Aorta (tissue), 5 donors: ENCODE measurements at regions not wholly inside any gene's neighbourhood (a gene's known extent, or its start where the extent isn't known, plus 50 kb on each side); places are given as distances from the start of the nearest gene placed in this dataset.
"Not testable (repeated sequence)": the region's sequence is repeated elsewhere in the genome, so short reads cannot be mapped to it uniquely, and the experiment has no call there.

Source experiments
- ATAC-seq: fragments of 200-7000 bp; cut with Tn5 transposase; one replicate; pipeline ENCODE4 v1.9.1; 2022; ENCODE audit warnings: moderate library complexity; ENCODE audit not compliant: low FRiP score
- DNase-seq, 2 donors: peaks; one replicate each; pipeline ENCODE4 v3.0.0-alpha.2; 2020
- H3K27ac ChIP-seq, 2 donors: one replicate each; pipeline ENCODE4 v1.5.1; 2013; ENCODE audit warnings: low read length in 2 of 2, mild to moderate bottlenecking in 2 of 2, moderate library complexity in 2 of 2, control low read depth in 1 of 2, inconsistent platforms in 1 of 2, low read depth in 1 of 2
- H3K27me3 ChIP-seq, 2 donors: one replicate each; pipeline ENCODE4 v1.6.1; 2013; ENCODE audit warnings: control low read depth in 1 of 2, low read length in 1 of 2, mild to moderate bottlenecking in 1 of 2, moderate library complexity in 1 of 2; ENCODE audit not compliant: insufficient read depth in 2 of 2, control insufficient read depth in 1 of 2
- H3K36me3 ChIP-seq, 2 donors: one replicate each; pipeline ENCODE4 v1.6.1; 2013; ENCODE audit warnings: control low read depth in 1 of 2, low read length in 1 of 2, mild to moderate bottlenecking in 1 of 2; ENCODE audit not compliant: insufficient read depth in 2 of 2, control insufficient read depth in 1 of 2
- H3K4me1 ChIP-seq, 2 donors: one replicate each; pipeline ENCODE4 v1.6.1; 2013; ENCODE audit warnings: low read length in 2 of 2, control low read depth in 1 of 2, mild to moderate bottlenecking in 1 of 2, moderate library complexity in 1 of 2; ENCODE audit not compliant: insufficient read depth in 2 of 2, control insufficient read depth in 1 of 2
- H3K4me3 ChIP-seq, 2 donors: one replicate each; pipeline ENCODE4 v1.5.1; 2013; ENCODE audit warnings: low read length in 2 of 2, control low read depth in 1 of 2, mild to moderate bottlenecking in 1 of 2
- H3K9me3 ChIP-seq: one replicate; pipeline ENCODE4 v1.6.1; 2013; ENCODE audit warnings: mild to moderate bottlenecking, low read length; ENCODE audit not compliant: control insufficient read depth
- WGBS, 2 donors: extraction: QIAGEN DNeasy Blood & Tissue Kit; methylation state at CpG; one replicate each; pipeline ENCODE4 v1.1.7; 2013; 5-methylcytosine and 5-hydroxymethylcytosine counted together
- intact Hi-C, 2 donors: fragments of 100-400 bp; cut with DNase I; formaldehyde crosslinking; loops; one replicate each; pipeline versions ENCODE4 v1.14.2 to v1.15.0; 2022
- donor health status: healthy with polysubstance abuse.
- donor health status: Bipolar disorder and iron deficiency.
- donor health status: DM: no; HTN: no; CAD: no.
- donor health status: DM: no; HTN: no; CAD: no.
- donor health status: DM: yes; HTN: yes; CAD: no.

DNA sequence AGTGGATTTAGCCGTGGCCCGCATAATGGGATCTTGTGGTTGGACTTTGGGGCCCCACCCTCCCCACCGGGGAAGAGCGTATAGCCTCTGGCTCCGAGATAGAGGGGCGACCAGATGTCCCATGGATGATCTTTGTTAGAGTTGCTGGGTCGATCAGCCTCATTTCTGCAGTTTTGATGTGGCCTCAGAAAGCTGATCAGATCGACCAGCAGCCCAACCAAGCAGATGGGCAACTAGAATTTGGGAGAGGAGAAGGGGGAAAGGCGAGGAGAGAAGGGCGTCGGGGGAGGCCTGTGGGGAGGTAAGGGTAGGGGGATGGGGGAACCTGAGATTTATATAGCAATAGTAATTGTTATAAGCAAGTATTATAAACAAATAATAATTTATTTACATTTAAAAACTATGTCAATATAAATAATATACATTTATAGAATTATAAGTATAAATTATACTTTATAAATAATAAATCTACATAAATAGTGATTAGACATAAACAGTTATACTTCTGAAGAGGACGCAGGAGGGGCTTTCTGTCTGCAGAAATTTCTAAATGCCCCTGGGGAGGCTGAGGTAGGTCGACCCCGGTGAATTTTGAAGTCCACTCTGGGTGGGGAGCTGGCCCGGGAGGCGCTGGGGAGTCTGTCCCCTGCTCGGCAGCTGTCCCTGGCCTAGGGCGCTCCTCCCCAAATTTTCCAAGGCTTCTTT, 136.3 kb downstream of the KCNJ12 start:
- ATAC-seq, result no peak
- DNase-seq, result no peak
- 60 to 66% methylated on average over 17 of the region's 18 CpGs for WGBS, 2 donors

GRCh38 chr17:21513012-21513570, 136.9 kb downstream of the KCNJ12 start:
- Histone ChIP-seq H3K27me3 (no peaks in the 10 kb centered on the region), H3K4me3 (no peak overlapping the region), H3K4me1 (no peaks in the 10 kb centered on the region), H3K36me3 (no peaks in the 10 kb centered on the region), H3K9me3 (no peaks in the 10 kb centered on the region), H3K27ac (no peak overlapping the region)
- WGBS, 2 donors, result 4% methylated on average over 24 of the region's 24 CpGs
- ATAC-seq (peak; percentile 90), DNase-seq (peak; percentile 82 to 92)
- intact Hi-C loops, result loop anchor here (5.0 kb wide), 4 partner anchors 56 to 396 kb away; partner anchors contain the start of gene DHRS7B (in 1 of the 2)

More for the DNA sequence above, 136.3 kb downstream of the KCNJ12 start:
- Histone ChIP-seq H3K4me3 (no peak overlapping the region), H3K4me1 (no peaks in the 10 kb centered on the region), H3K36me3 (no peaks in the 10 kb centered on the region), H3K9me3 (no peaks in the 10 kb centered on the region), H3K27me3 (no peaks in the 10 kb centered on the region), H3K27ac (no peak overlapping the region)
- intact Hi-C loops, result loop anchor here (5.0 kb wide), 4 partner anchors 55 to 395 kb away; partner anchors contain the start of gene DHRS7B (in 1 of the 2)

GRCh38 chr17:21514567-21514966, 138.4 kb downstream of the KCNJ12 start:
- H3K4me1 ChIP-seq, H3K9me3 ChIP-seq: not testable (repeated sequence)
- 75 to 87% methylated on average over 1 of the region's 1 CpG for WGBS, 2 donors

GRCh38 chr17:21517538-21518293, 141.6 kb downstream of the KCNJ12 start:
- Histone ChIP-seq H3K27ac (no peak overlapping the region), H3K27me3 (no peaks in the 10 kb centered on the region), H3K36me3 (no peaks in the 10 kb centered on the region), H3K4me3 (no peak overlapping the region), H3K4me1 (no peaks in the 10 kb centered on the region), H3K9me3 (no peaks in the 10 kb centered on the region)
- intact Hi-C loops, result no loop called here
- no peak for DNase-seq
- 77 to 82% methylated on average over 9 of the region's 9 CpGs for WGBS, 2 donors
- no peak for ATAC-seq

More at GRCh38 chr17:21514567-21514966, 138.4 kb downstream of the KCNJ12 start:
- H3K36me3 ChIP-seq, DNase-seq, H3K27me3 ChIP-seq, ATAC-seq, H3K27ac ChIP-seq, H3K4me3 ChIP-seq: not testable (repeated sequence)
- intact Hi-C loops, result loop anchor here (5.0 kb wide), 4 partner anchors 57 to 397 kb away; partner anchors contain the start of gene DHRS7B (in 1 of the 2)

GRCh38 chr17:21522755-21523336, 146.7 kb downstream of the KCNJ12 start:
- H3K4me3 ChIP-seq, result no peak overlapping the region
- H3K36me3 ChIP-seq, result no peaks in the 10 kb centered on the region
- H3K27me3 ChIP-seq, result no peaks in the 10 kb centered on the region
- no peak for DNase-seq
- no peak for ATAC-seq
- H3K27ac ChIP-seq, result no peak overlapping the region
- intact Hi-C loops, result no loop called here
- H3K4me1 ChIP-seq, result no peaks in the 10 kb centered on the region
- no peaks in the 10 kb centered on the region for H3K9me3 ChIP-seq
- WGBS, 2 donors, result 88 to 91% methylated on average over 8 of the region's 8 CpGs

DNA sequence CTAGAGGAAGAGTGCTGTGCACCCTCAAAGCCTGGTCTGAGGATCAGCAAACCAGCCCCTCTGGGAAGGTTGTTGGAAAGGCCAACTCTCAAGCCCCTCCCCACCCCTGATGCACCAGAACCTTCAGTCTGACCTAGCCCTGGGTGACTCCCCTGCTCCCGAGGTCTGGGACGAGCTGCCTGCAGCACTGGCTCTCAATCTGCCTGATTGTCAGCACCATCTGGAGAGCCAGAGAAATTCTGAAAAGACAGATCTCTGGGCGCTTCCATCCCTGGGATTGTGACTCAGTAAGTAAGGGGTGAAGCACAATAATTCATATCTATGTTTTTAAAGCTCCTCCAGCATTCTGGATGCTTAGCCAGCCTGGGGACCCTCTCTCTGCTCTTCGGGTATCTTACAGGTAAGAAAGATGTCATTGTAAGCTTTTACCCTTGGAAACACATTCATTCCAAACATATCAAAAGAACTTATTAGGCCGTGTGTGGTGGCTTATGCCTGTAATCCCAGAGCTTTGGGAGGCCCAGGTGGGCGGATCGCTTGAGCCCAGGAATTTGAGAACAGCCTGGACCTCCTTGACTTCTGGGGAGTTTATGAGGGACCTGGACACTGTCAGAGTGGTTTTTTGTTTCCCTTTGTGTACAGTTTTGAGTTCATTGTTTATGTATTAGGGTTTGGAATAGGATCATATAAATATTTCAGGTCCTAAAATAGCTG, 147.5 kb downstream of the KCNJ12 start:
- Histone ChIP-seq H3K27ac (no peak overlapping the region), H3K4me1 (no peaks in the 10 kb centered on the region), H3K27me3 (no peaks in the 10 kb centered on the region), H3K9me3 (no peaks in the 10 kb centered on the region), H3K36me3 (no peaks in the 10 kb centered on the region), H3K4me3 (no peak overlapping the region)
- WGBS, 2 donors, result 65 to 76% methylated on average over 7 of the region's 7 CpGs
- intact Hi-C loops, result no loop called here
- peak in 1 of 2 donors; percentile 49 for DNase-seq
- no peak for ATAC-seq

DNA sequence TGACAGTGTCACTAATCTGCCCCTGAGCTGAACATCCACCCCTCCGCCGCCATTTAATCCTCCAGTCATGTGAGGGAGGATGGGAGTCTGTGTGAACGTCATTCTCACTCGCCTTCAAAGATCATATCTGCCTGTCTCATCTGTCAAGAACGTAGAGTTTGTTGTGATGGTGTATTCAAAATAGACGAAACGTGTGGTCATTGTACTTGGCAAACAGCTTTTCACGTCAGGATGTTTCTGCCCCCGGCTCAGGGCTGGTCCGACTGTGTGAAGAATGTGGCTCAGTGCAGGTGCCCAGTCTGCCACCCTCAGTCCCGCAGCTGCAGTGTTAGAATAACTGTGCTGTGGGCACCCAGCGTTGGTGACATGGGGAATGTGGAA, 148.0 kb downstream of the KCNJ12 start:
- 68 to 73% methylated on average over 12 of the region's 12 CpGs for WGBS, 2 donors
- DNase-seq (no peak), ATAC-seq (no peak)
- intact Hi-C loops, result no loop called here
- no peaks in the 10 kb centered on the region for H3K4me1 ChIP-seq
- H3K27me3 ChIP-seq, result no peaks in the 10 kb centered on the region
- H3K27ac ChIP-seq, result no peak overlapping the region
- no peaks in the 10 kb centered on the region for H3K36me3 ChIP-seq
- H3K4me3 ChIP-seq, result no peak overlapping the region
- no peaks in the 10 kb centered on the region for H3K9me3 ChIP-seq

DNA sequence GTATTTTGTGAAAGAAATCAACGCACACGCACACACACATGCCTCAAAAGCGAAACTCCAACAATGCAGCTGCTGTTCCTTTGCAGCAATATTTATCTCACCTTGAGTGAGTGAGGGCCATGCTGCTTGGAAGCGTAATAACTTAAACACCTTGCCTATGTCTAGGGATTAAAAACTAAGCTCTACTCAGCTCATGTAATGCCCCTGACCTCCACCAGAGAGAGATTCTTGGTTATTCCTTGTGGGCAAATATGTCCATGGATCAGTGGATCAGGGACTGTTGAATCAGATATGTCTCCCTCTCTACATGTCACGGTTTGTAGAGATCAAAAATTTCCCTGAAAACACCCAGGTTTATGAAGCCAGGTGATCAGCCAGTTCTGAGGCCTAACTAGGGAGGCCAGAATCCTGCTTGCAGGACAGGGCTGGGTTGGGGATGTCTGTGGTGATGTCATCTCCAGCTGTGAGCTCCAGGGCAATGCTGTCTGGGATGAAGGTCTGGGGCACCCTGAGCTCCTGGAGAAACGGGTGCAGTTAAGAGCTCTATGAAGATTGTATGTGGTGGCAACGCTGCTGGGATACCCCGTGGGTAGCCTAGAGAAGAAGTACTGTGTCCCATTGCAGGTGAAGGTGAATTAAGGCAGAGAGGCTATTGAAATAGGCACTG, 149.4 kb downstream of the KCNJ12 start:
- 79 to 88% methylated on average over 8 of the region's 8 CpGs for WGBS, 2 donors
- H3K27ac ChIP-seq, result no peak overlapping the region

More for the DNA sequence above, 149.4 kb downstream of the KCNJ12 start:
- Histone ChIP-seq H3K9me3 (no peaks in the 10 kb centered on the region), H3K4me1 (no peaks in the 10 kb centered on the region), H3K27me3 (no peaks in the 10 kb centered on the region), H3K4me3 (no peak overlapping the region), H3K36me3 (no peaks in the 10 kb centered on the region)
- intact Hi-C loops, result no loop called here
- DNase-seq, result no peak
- no peak for ATAC-seq
